HG03103 (cell line): ENCODE measurements at regions not wholly inside any gene's neighbourhood (a gene's known extent, or its start where the extent isn't known, plus 50 kb on each side); places are given as distances from the start of the nearest gene placed in this dataset.

Experiments
- ATAC-seq: cut with Tn5 transposase; IDR thresholded peaks from one replicate; pipeline ENCODE4 v1.9.1; 2021; ENCODE audit warnings: low read depth; ENCODE audit not compliant: unreplicated experiment

DNA sequence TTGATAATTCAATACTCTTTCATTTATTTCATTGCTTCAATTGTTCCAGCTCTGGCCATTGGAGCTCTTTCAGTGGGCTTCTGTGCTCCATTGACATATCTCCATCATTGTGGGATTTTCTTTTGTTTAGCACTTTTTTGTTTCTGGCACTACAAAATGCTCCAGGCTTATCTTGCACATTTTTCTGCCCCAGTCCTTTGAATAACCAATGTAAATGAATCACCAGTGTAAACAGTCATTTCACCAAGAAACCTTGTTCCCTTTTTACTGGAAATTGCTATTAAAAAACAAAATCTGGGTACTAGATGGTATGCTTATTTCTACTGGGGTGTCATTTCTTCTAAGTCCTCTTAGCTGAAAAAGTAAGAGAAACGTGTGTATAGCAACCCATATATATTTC lies 173.0 kb upstream of the LYPLAL1 start:
- no peak for ATAC-seq

DNA sequence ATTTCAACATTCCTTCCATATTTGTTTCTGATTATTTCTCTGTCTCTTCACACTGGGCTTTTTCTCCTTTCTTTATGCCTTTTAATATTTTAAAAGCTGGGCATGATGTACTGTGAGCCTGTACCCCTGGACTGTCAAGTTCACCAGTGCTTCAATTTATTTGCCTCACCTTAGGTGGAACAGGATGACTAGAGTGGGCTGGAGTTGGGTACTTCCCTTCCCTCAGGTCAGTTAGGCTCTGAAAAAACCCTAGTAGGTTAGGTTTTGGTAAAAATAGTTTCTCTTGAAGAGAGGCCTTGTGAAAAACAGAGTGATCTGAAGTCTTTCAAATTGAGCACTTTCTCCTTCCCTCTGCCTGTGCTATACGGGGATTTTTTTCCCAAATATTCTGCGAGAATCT lies 163.0 kb upstream of the LYPLAL1 start:
- no peak for ATAC-seq

DNA sequence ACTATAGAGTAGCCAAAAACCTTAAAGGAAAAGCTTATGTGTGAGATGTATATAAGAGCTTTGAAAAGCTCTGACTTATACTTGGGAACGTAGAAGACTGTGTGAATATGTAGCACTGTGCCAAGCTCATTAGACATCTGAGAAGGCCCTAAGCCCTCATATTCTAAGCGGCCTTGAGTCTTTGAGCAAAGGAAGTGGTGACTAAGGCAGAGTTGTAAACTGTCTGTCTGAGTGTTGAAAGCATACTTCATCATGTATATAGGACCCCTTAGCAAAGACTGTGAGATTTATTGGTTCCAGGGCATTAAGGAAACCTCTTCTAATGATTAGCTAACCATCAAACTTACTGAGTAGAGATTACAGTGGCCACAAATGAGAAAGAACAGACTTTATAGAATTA lies 153.3 kb upstream of the LYPLAL1 start:
- no peak for ATAC-seq

DNA sequence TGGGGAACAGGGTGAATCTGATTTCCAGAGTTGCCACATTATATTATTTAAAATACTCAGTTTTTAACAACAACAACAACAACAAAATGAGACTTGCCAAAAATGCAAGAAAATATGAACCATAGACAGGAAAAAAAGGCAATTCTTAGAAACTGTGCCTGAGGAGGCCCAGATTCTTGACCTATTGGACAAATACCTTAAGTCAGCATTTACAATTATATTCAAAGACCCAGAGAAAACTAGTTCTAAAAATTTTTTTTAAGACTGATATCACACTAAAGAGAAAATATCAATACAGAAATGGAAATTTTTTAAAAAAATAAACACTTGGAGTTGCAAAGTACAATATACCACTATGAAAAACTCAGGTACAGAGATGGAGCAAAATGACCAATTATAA lies 152.8 kb upstream of the LYPLAL1 start:
- ATAC-seq, result no peak

DNA sequence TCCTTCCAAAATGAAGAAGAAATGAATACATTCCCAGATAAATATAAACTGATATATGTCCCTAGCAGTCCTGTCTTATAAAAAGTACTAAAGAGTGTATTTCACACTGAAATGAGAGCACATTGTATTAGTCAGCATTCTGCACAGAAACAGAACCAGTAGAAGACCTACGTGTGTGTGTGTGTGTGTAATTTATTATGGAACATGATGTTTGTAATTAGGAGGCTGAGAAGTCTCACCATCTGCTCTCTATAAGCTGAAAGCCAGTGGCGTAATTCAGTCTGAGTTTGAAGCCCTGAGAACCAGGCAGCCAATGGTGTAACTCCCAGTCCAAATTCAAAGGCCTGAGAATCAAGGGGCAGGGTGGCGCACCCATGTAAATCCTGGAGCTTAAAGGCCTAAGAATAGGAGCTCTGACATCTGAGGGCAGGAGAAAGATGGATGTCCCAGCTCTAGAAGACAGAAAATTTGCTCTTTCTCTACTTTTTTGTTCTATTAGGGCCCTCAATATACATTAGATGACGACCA lies 146.5 kb upstream of the LYPLAL1 start:
- ATAC-seq, result no peak

DNA sequence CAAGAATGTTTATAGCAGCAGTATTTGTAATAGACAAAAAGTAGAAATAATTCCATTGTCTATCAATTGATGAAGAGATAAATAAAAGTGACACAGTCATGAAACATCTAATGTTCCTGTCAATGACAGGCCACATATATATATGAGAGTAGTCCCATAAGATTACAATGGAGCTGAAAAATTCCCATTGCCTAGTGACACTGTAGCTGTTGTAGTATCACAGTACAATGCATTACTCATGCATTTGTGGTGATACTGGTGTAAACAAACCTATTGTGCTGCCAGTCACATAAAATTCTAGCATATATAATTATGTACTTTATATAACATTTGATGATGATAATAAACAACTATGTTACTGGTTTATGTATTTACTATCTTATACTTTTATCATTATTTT lies 141.9 kb upstream of the LYPLAL1 start:
- no peak for ATAC-seq

DNA sequence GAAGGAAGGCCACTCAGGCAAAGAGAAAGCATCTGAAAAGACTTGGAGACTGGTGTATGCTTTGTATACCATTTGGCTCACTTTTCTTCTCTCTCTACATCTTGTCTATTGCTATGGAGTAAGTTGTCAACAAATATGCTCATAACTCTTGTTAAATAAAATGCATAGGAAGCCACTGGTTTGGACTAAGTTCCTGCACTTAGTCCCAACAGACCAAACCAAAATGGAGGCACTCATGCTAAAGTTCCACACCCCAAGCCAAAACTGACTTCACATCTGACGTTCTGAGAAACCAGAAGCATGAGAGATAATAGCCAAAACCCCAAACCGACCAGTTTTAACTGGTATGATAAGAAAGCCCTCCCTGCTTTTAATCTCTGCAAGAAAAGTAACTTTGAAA lies 135.3 kb upstream of the LYPLAL1 start:
- ATAC-seq, result no peak

DNA sequence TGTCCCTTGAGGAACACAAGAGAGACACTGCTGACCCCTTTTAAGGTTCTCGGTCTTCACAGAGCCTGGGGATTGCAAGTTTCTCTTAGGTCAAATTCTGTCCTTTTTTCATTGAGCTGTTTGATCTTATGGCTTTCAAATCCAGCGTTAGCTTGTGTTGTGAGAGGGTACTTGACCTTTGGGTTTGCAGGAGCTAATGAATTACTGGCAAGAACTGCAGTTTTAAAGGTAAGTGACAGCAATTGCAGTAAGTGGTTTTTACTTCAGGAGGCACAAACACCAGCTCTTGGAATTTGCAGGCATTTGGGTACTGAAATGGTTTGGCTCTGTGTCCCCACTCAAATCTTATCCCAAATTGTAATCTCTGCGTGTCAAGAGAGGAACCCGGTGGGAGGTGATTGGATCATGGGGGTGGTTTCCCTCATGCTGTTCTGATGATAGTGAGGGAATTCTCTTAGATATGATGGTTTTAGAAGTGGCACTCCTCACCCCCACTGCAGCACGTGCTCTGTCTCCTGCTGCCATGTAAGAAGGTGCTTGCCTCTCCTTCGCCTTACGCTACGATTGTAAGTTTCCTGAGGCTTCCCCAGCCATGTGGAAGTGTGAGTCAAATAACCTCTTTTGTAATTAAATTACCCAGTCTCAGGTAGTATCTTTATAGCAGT lies 134.5 kb upstream of the LYPLAL1 start:
- ATAC-seq, result no peak

DNA sequence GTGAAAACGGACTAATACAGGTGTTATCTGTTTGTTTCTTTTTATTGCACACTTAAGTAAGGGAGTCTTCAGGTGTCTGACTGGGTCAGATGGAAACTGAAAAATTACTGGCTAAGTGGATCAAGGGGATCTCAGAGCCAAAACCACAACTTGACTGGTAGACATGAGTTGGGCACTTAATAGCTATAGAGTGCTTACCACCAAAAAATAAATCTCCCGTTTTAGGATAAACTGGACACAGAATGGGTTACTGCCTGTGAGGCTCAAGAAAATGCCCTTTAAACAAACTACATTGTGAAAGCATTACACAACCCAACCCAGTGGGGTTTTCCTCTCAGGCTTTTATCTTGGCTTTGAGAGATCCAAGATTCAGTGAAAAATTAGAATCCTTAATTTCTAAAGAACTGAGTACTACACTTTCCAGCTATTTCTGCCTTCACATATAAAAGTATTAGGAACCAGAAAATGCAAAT lies 134.0 kb upstream of the LYPLAL1 start:
- no peak for ATAC-seq

DNA sequence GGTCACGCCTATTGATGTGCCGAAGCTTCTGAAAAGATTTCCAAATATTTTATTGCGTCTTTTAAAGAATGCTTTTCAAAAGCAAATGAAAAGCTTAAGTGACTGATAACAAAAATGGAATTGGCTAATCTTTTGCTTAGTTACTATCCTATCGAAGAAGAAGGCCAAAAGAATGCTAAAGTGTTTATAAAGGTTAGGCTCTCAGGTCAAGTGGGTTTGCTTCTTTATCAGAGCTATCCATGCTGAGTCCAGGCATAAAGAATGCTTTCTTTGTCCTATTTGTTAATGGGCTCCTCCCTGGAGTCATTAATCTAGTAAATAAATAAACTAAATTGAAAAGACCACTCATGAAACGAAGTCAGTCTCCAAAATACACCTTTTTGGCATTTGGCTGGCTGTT lies 133.4 kb upstream of the LYPLAL1 start:
- ATAC-seq, result no peak

DNA sequence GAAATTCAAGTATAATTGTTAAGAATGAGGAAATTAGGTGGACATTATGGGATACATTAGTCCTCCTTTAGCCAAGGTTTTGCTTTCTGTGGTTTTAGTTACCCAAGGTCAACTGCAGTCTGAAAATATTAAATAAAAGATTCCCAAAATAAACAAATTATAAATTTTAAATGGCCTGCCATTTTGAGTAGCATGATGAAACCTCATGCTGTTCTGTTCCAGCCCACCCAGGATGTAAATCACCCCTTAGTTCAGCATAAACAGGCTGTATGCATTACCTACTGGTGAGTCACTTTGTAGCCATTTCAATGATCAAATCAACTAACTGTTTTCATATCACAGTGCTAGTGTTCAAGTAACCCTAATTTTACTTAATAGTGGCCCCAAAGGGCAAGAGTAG lies 132.5 kb upstream of the LYPLAL1 start:
- no peak for ATAC-seq

DNA sequence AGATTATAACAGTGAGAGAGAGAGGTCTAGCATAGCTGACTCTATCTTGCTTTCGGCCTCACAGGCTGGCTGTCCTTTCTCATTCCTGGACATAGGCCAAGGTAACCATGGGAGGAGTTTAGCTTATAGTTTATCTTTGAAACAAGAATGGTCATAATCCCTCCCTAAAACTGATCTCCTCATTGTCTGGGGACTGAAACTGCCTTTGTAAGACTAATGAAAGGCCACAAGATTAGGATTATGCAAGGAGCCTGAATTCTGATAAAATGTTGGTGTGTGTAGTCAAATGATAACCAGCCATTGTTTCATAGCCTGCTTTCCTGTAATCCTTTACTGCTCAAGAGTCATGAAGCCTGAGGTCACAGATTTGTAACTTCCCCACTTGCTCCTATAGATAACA lies 131.9 kb upstream of the LYPLAL1 start:
- no peak for ATAC-seq

DNA sequence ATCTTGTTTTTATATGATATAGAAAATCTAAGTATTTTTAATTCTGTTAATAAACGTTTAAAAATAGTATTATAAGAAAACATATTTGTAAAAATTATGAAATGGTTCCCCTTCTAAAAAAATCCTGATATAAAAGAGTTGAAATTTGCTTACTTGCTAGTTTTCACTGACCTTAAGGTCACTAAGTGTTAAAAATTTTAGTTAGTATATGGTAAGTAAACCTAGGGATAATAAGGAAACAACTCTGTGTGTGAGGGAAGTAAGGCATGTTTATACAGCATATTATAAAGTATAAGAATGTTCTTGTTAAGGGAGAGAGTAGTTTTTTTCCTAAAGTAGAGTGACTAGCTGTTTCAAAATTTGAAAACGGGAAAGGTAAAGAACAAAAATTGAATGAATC lies 130.9 kb upstream of the LYPLAL1 start:
- no peak for ATAC-seq

DNA sequence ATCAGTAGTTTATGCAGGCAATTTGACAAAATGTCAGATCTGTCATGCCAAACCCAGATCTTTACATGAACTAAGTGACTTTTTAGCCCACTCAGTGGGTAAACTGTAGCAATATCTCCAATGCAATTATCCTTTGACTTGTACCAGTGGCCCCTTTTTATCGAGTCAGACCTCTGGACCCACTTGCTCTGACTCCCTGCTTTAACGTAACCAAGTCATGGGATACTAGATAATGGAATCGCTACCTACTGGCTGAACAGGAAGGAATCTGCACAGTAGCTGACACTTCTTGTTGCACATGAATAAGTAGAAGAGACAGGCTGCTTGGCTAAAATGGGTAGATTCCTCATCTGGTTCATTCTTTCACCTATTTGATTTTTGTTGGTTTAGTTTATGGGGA lies 128.4 kb upstream of the LYPLAL1 start:
- no peak for ATAC-seq

DNA sequence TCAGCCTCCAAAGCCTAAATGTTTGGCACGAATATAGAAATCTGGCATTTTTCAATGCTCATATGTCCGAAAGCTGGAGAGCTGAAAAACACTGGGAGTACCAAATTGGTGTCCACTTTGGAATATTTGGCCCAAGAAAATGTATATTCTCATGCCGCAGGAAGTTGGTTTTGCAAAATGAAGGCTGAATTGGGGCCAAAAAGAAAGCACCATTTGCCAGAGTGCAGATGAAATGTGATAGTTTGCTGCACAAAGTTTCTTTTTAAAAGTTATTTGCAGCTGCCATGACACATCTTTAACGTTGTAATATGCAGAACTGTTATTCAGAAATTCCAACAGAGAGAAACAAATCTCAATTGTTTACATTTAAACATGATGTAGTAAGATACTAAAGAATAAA lies 124.2 kb upstream of the LYPLAL1 start:
- ATAC-seq, result no peak

DNA sequence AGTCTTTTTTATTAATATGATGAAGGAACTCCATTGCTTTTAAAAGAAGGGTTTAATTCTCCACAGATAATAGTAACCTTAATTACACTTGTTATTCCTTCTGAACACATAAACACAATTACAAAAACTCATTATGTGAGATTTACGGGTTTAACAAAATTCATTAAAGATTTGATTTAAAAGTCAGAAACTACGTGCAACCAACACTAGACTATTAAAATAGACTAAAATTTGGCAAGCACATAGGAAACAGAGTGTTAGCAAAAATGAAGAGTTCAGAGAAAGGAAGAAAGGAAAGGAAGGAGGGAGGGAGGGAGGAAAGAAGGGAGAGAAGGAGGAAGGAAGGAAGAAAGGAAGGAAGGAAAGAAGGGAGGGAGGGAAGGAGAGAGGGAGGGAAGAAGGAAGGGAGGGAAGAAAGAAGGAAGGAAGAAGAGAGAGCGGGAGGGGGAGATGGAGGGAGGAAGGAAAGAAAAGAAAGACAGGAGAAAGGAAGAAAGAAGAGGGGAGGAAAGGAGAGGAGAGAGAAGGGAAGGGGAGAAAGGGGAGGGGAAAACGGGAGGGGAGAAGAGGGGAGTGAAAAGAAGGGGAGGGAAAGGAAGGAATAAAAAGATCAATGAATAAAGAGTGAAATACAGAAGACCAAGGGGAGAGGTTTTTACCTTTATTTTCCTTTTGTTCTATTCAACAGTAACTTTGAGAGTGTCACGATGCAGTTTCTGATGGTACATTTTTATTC lies 123.4 kb upstream of the LYPLAL1 start:
- no peak for ATAC-seq

DNA sequence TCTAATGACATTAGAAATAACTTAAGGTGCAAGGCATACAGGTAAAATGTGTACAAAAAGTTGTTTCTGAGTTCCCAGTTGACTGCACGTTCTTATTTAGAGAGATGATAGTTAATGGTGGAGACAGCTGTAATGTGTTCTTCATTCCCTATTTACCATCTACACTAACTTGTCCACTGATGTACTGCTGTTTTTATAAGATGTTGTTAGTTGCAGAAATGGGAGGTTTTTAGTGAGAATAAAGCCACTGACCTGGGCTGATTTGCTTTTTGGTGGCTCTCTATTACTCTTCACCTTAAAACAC lies 122.9 kb upstream of the LYPLAL1 start:
- no peak for ATAC-seq

DNA sequence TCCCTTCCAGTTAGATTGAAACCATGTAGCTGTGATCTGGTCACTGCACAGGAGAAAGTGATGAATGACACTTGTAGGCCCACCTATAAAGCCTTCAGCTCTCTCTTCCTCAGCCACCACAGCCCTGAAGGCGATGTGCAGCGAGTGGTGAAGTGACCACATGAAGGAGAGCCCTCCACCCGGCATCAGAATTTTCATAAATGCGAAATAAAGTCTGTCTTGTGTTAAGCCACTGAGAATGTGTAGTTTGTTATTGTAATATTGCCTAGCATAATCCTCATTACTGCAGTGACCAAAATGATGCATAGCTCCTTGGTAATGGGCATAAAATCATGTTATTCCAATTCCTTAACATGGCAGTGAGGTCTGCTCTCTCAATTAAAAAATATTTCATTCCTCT lies 122.1 kb upstream of the LYPLAL1 start:
- ATAC-seq, result no peak

DNA sequence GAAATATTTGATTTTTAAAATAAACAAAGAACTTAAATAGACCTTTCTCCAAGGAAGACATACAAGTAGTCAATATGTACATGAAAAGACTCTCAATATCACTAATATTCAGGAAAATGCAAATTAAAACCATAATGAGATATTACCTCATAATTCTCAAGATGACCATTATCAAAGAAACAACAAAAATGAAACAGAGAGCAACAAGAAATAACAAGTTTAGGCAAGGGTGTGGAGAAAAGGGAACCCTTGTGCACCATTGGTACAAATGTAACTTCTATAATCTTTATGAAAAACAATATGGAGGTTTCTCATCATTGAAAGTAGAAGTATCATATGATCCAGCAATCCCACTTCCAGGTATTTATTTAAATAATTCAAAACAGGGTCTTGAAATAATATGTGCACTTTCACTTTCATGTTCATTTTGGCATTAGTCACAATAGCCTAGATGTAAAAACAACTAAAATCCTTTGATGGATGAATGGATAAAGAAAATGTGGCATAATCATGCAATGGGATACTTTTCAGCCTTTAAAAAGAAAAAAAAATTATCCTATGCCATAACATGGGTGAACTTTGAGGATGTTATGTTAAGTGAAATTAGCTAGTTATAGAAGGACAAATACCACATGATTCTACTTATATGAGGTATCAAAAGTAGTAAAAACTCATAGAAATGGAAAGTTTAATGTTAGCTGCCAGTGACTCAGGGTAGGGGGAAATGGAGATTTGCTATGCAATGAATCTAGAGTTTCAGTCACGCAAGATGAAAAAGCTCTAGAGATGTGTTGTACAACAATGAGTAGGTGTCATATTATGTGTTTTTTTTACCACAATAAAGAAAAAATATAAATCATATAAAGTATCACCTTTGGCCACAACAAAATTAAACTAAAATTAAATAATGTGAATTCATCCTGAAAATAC lies 114.5 kb upstream of the LYPLAL1 start:
- no peak for ATAC-seq

DNA sequence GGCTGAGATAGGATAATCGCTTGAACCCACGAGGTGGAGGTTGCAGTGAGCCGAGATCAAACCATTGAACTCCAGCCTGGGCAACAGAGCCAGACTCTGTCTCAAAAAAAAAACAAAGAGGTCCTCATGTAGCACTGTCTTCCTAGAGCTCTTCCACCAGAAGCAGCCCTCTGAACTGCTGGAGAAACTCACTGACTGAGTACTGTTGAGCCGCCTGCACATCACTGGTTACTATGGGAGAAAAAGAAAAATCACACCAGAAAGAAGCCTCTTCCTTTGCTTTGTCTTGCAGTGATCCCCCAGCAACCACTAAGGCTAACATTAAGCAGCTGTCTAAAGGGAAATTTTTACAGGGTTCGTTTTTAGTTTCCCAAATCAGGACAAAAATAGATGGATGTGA lies 112.9 kb upstream of the LYPLAL1 start:
- ATAC-seq, result no peak

DNA sequence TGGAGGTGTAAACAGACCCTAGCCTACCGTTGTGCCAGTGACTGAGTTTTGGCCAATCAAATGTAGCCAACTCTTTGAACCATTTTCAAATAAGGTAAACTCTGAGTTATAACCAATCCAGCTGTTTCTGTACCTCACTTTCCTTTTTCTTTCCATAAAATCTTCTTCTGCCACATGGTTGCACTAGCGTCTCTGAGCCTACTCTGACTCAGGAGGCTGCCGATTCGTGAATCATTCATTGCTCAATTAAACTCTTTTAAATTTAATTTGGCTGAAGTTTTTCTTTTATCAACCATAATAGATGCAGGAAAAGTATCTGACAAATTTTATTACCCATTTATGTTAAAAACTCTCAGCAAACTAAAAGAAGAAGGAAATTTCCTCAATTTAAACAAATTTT lies 111.5 kb upstream of the LYPLAL1 start:
- no peak for ATAC-seq
